GM19395 (cell line): ENCODE measurements at regions not wholly inside any gene's neighbourhood (a gene's known extent, or its start where the extent isn't known, plus 50 kb on each side); places are given as distances from the start of the nearest gene placed in this dataset.

Source experiments
- ATAC-seq: cut with Tn5 transposase; IDR thresholded peaks from one replicate; pipeline ENCODE4 v1.9.1; 2021; ENCODE audit warnings: mild to moderate bottlenecking, moderate library complexity; ENCODE audit not compliant: unreplicated experiment

GRCh38 chr10:29238523-29239135 lies 50.2 kb upstream of the LYZL1 start:
- no peak for ATAC-seq
